Mesothelial cell of epicardium (in vitro differentiated cells): ENCODE measurements at regions not wholly inside any gene's neighbourhood (a gene's known extent, or its start where the extent isn't known, plus 50 kb on each side); places are given as distances from the start of the nearest gene placed in this dataset.
A peak's percentile ranks its signal among the peaks of the same experiment; 100 is the strongest.

Experiments
- DNase-seq, 2 experiments: peaks; one replicate each; pipeline ENCODE4 v3.0.0; 2021; ENCODE audit warnings: low spot score in 2 of 2; ENCODE audit not compliant: unreplicated experiment in 2 of 2
- H3K27ac Mint-ChIP-seq: 2 replicates; pipeline ENCODE4 v1.8.0; 2021; ENCODE audit warnings: mixed read lengths
- H3K27me3 Mint-ChIP-seq: 2 replicates; pipeline ENCODE4 v1.8.0; 2021; ENCODE audit warnings: low read depth, mixed read lengths
- H3K36me3 Mint-ChIP-seq: 2 replicates; pipeline ENCODE4 v1.8.0; 2021; ENCODE audit warnings: mixed read lengths
- H3K4me1 Mint-ChIP-seq: 2 replicates; pipeline ENCODE4 v1.8.0; 2021; ENCODE audit warnings: mixed read lengths
- H3K4me3 Mint-ChIP-seq: 2 replicates; pipeline ENCODE4 v1.8.0; 2021; ENCODE audit warnings: mild to moderate bottlenecking, moderate library complexity, mixed read lengths
- H3K9me3 Mint-ChIP-seq: 2 replicates; pipeline ENCODE4 v1.8.0; 2021; ENCODE audit warnings: mixed read lengths
- CTCF ChIP-seq: fragments of 200-600 bp; sonication (generic); IDR thresholded peaks from one replicate; pipeline ENCODE4 v1.5.0; 2021; ENCODE audit warnings: antibody characterized with exemption; ENCODE audit not compliant: unreplicated experiment

- Mint-ChIP-seq H3K36me3 (no peaks in the 10 kb centered on the region), H3K27me3 (peaks cover 8% of the 10 kb centered on the region), H3K27ac (peak overlapping the region; percentile 39), H3K4me1 (peaks cover 10% of the 10 kb centered on the region), H3K4me3 (no peak overlapping the region), H3K9me3 (no peaks in the 10 kb centered on the region)
- no peak for TF ChIP-seq CTCF
- no peak for DNase-seq
Measured at GRCh38 chr15:69841113-69841828, 256.4 kb downstream of the TLE3 start.

- peaks cover 3% of the 10 kb centered on the region for H3K9me3 Mint-ChIP-seq
- H3K27ac Mint-ChIP-seq = no peak overlapping the region
- no peak for DNase-seq
- peaks cover 8% of the 10 kb centered on the region for H3K27me3 Mint-ChIP-seq
- TF ChIP-seq CTCF = no peak
- no peaks in the 10 kb centered on the region for H3K36me3 Mint-ChIP-seq
- no peak overlapping the region for H3K4me3 Mint-ChIP-seq
- peaks cover 10% of the 10 kb centered on the region for H3K4me1 Mint-ChIP-seq
Measured at GRCh38 chr15:69842851-69843250, 254.9 kb downstream of the TLE3 start.

GRCh38 chr15:69843276-69843899 lies 254.3 kb downstream of the TLE3 start:
- no peak for DNase-seq
- Mint-ChIP-seq H3K9me3 (peaks cover 3% of the 10 kb centered on the region), H3K36me3 (no peaks in the 10 kb centered on the region), H3K27me3 (peaks cover 8% of the 10 kb centered on the region), H3K4me3 (no peak overlapping the region), H3K27ac (no peak overlapping the region), H3K4me1 (peaks cover 10% of the 10 kb centered on the region)
- no peak for TF ChIP-seq CTCF

- Mint-ChIP-seq H3K27me3 (peaks cover 8% of the 10 kb centered on the region), H3K4me1 (peaks cover 10% of the 10 kb centered on the region), H3K4me3 (no peak overlapping the region), H3K9me3 (peaks cover 3% of the 10 kb centered on the region), H3K36me3 (no peaks in the 10 kb centered on the region), H3K27ac (no peak overlapping the region)
- DNase-seq = no peak
- no peak for TF ChIP-seq CTCF
Measured at GRCh38 chr15:69843900-69844304, 253.8 kb downstream of the TLE3 start.

- H3K36me3 Mint-ChIP-seq = no peaks in the 10 kb centered on the region
- H3K27me3 Mint-ChIP-seq = peaks cover 8% of the 10 kb centered on the region
- peaks cover 3% of the 10 kb centered on the region for H3K9me3 Mint-ChIP-seq
- no peak for TF ChIP-seq CTCF
- no peak overlapping the region for H3K27ac Mint-ChIP-seq
- peaks cover 10% of the 10 kb centered on the region for H3K4me1 Mint-ChIP-seq
- no peak for DNase-seq
- H3K4me3 Mint-ChIP-seq = no peak overlapping the region
Measured at GRCh38 chr15:69845159-69845558, 252.6 kb downstream of the TLE3 start.
